Lung microvascular endothelial cell (primary cell): ENCODE measurements at regions not wholly inside any gene's neighbourhood (a gene's known extent, or its start where the extent isn't known, plus 50 kb on each side); places are given as distances from the start of the nearest gene placed in this dataset.

ENCODE experiments used
- DNase-seq, 2 donors: peaks; one replicate each; pipeline versions ENCODE4 v3.0.0 to v3.0.0-alpha.2; 2010; ENCODE audit warnings: low read depth in 2 of 2

DNA sequence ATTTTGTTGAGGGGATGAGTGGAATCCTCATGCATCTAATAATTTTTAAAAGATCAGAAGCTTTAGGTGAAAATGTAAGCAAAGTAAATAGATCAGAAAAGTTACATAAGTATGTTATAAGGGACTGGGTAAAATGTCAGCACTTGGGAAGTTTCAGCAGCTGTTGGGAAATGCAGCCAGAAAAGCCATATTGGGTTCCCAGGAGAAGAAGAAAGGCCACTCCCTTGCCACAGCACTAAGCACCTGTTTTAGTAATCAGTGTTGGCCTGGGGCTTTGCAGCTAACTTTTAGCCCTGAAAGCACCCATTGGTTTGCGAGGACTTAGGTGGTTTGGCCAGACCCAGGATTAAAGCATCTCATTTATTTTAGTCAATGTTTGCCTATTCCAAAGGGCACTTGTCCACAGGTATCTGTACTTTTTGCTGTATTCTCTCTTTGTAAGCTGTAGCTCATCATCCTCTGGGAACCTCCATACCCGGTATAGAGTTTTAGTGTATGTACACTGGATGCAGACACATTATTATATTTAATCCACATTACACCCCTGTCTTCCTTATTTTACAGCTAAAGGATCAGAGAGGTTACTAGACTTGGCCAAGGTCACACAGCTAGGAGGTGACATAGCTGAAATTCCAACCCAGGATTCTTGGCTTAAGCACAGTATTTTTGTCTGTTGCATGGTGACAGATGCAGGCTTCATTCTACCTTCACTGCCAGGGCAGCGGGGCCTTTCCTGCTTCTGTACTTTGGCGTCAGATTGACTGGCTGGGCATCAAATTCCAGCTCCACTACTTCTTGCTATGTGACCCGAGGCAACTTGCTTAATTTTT lies 127.7 kb upstream of the SESN3 start:
- peak in 1 of 2 donors; percentile 76 for DNase-seq

DNA sequence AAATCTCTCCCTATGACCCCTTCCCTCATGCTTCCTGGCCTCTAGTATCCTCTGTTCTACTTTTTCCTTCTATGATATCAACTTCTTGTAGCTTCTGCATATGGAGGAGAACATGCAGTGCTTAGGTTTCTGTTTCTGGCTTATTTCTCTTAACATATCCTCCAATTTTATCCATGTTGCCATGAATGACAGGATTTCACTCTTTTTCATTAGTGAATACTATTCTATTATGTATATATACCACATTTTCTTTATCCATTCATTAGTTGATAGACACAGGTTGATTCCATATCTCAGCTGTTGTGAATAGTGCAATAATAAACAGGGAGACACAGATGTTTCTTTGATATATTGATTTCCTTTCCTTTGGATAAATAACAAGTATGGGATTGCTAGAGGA lies 123.3 kb upstream of the SESN3 start:
- no peak for DNase-seq

DNA sequence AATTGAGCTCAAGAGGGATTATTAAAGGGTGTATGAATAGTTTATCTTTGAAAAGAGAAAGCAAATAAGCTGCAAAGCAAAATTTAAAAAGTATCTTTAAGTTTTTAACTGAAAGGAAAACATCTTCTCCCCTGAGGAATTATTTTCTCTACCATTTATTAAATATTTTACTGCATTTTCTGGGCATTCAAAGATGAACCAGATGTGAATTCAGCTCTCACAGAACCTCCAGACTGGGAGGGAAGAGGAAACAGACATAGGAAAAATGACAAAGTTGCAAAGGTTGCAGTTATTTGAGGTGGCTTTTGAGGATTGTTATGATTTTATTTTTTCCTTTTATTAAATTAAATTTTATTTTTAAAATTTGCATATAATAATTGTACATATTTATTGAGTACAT lies 122.7 kb upstream of the SESN3 start:
- DNase-seq, result no peak

DNA sequence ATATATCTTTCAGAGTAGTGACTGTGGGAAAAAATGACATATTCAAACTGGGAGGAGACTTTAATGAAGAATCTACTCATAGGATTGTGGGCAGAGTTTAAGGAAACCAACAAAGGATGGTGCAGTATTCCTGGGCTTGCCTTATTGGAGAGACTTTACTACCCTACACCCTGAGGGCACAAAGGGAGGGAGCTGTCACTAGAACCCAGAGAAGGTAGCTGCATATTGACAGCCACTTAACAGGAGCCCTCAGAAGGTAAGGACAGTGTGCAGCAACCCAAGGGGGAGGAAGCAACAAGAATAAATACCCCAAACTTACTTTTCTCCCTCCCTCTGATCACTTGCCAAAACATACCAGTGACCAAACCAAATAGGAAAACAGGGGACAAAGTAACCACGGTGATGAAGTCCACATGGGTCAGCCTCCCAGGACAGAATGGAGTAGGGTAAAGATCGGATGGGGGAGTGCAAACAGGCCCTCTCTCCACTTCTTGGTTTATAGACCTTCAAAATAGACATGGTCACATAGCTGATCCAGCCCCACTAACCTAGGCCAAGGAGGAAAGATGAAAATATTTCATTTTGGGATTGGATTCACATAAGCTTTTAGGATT lies 121.8 kb upstream of the SESN3 start:
- no peak for DNase-seq

DNA sequence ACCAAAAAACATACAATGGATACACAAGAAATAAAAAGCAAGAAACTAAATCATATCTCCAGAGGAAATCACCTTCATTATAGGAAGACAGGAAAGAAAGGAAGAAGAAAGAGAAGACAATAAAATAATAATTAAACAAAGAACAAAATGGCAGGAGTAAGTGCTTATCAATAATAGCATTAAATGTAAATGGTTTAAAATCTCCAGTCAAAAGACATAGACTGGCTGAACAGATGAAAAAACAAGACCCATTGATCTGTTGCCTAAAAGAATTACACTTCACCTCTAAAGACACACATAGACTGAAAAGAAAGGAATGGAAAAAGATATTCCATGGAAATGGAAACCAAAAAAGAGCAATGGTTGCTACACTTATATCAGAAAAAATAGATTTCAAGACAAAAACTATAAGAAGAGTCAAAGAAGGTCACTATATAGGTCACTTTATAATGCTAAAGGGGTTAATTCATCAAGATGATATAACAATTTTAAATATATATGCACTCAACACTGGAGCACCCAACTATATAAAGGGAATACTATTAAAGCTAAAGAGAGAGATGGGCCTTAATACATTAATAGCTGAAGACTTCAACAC lies 118.4 kb upstream of the SESN3 start:
- DNase-seq, result no peak

DNA sequence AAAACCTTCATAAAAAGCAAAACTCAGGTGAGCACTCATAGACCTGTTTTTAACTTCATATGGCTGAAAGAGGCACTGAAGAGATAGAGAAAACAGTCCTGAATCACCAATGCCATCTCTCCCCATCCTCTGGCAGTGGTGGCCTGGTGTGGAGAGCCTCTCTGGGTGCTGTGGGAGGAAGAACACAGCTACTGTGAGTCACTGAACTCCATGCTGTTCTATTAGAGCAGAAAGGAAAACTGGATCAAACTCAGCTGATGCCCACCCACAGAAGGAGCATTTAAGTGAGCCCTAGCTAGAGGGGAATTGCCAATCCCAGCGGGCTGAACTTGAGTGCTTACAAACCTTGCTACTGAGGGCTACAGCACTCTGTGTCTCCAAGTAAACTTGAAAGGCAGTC lies 115.3 kb upstream of the SESN3 start:
- no peak for DNase-seq

DNA sequence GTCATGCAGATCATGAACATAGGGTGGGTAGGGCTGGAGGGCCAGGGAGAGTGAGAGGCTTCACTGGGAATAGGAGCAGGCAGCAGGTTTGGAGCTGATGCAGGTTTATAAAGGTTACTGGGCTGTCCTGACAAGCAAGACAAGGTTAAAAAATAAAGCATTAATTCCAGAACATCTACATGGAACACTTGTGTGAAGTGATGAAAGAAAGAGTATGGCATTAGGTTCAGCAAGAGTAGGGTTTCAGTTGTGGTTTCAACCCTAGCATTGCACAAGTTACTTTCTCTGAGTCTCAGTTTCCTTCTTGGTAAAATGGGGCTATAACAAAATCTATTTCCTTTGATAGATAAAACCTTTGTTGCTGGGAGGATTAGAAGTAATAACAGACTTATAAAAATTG lies 114.6 kb upstream of the SESN3 start:
- no peak for DNase-seq

DNA sequence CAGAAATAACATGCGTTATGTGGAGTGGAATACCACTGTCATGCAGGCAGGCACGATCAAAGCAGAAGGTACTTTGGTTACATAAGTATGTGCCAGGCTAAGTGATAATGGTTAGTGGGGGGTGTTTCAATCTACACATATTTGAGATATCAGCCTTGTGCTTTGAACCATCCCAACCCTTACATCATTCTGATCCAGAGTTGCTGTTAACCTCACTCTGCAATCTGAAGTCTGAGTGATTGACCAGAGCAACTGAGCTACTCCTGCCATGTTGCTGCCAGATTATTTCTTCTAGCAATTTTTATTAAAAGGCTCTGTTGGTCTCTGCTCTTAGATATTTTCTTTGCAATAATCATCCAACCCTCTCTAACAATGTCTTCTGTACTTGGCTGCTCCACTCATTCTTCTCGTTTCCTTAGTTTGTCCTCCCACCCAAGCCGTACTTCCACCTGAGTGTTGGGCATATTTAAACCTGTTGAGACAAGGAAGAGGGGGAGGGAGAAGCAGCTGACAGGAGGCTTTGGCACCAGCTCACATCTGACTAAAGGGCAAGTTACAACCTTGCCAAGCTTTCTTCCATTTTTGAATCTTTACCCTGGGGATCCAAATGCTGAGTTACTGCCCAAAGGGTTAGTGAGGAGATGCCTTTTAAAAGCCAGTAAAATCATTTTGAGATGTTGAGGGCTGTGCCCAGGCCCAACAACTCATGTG lies 114.1 kb upstream of the SESN3 start:
- DNase-seq, result no peak

DNA sequence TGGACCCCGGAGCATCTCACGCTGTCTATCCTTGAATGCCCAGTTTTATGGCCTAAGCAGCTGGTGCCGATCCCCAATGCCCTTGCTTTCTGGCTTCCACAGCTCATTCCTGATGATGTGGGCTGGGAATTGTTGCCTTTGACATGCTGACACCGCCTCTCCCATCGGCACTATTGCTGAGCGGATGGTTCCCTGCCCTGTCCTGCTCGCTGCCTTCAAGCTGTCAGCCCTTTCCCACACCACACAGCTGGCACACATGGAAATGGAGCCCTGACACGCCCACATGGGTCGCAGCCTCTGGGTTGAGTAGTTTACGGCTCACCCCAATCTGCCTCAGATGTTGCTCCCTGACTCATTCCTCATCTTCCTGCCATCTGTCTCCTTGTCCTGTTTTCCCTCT lies 110.2 kb upstream of the SESN3 start:
- DNase-seq, result peak; percentile 23 to 32

DNA sequence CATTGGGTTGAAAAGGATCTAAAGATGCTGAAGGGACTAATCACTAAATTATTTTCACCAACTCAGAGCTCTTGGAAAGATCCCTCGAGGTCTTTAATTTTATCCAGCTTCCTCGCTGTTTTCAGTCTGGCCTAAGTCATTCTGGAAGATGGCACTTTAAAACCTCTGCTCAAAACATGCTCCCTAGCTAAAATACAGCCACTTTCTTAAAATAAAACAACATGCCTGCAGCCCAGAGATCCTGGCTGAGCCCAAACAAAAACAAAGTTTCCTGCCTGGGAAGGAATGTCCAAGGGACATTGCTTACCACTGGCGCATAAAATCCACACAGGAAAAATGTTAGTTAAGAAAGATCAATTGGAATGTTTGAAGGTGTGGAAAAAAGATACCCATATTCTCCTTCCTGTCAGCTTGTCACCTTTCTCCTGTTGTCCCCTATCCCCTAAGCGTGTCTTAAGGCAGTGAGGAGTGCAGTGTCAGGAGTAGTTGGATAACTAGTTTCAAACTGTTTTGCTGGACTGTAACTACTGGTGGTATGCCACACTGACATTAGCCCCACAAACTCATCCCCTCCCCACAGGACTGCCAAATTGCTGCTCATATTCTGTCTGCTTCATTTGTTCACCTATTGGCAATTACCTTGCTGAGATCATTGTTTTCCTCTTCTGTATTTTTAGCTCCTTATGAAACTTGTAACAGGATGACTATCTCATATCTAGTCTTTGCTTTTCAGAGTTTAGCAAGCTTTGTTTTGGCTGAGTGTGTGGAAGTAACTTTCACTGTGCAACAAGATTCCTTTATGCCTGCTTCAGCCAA lies 108.3 kb upstream of the SESN3 start:
- peak in 1 of 2 donors; percentile 3 for DNase-seq

DNA sequence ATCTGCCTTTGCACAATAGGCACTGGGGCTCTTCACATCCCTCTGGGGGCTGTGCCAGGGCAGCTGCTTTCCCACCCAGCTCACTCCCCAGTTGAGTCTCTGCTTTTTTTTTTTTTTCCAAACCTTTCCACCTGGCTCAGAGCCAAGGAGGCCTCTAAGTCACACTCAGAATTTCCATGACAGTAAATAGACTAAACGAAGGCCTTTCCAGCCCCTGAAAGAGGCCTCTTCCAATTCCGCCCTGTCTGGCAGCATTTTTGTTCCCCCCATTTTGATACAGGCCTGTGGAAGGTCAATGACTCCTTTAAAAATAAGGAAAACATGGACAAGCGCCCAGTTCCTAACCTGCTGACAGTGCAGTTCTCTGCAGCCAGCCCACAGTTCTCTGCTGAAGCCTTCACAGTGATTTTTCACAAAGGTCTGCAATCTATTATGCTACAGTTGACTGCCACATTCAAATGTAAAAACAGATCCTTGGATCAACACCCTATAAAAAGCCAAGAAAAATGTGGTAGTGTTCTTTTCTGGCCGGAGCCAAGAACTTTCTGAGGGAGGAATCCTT lies 107.5 kb upstream of the SESN3 start:
- peak; percentile 33 to 98 for DNase-seq

DNA sequence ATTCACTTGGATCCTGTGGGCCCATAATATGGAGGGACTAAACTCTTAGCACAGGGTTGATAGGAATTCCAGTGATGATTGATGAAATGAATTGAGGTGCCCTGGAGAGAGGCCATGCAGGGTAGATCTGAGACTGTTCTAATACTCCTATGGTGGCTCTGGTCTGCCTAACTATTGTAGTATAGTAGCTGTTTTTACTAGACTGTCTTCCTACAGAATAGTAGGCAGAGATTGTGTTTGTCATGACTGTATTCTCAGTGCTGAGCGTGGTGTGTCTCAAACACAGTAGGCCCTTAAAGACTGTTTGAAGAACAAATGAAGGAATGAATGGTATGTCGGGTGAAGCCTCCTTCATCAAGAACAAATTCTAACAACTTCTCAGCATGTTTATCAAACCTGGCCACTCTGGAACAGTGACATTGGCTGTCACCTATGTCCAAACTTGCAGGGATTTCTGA lies 107.0 kb upstream of the SESN3 start:
- DNase-seq, result no peak

DNA sequence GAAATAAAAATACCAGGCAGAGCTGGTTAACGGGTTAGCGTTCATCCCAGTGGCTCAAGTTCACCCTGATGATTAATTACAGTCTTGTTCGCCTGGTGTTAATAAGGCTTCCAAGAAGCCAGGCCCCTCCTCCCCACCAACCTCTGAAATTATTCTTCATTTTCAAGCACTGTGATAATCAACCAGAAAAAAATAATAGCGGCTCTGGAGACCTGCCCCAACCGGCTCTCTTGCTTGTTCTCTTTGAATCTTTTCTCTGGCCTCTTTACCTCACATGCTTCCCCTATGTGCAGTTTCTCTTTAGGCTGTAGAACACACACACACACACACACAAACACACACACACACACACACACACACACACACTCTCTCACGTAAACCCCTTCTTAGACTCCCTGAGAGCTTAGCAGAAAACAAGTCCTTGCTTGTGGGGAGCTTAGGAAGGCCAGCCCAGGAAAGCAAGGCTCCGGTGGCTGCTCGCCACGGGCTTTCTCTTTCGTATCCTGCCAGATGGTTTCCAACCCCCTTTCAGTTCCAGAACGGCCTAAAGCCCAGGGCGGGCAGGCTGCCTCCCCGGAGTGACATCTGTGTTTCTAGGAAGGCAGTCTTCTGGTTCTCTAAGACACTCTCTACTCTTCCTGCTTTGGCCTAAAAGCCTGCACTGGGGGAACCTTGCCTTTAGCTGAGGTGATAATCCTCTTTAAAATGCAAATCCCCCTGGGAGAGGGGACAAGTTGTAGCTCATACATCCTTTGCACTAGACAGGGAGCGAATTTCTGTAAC lies 106.4 kb upstream of the SESN3 start:
- peak; percentile 65 to 69 for DNase-seq

DNA sequence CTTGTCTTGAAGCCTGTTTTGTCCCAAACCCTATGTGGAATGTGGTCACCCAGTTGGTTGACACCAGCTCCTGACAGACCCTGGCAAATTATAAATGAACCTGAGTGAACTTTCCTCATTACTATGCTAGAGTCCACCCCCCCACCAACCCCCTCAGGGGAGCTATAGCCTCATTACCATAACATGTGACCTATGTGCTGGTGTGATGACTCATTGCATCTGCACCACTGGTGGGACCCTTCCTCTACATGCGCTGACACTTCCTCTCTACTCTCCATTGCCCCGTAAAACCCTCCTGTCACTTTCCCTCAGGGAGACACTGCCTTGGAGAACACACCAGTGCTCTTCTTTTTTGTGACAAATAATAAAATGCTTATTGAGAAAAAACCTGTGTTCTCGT lies 105.0 kb upstream of the SESN3 start:
- DNase-seq, result peak in 1 of 2 donors; percentile 7

DNA sequence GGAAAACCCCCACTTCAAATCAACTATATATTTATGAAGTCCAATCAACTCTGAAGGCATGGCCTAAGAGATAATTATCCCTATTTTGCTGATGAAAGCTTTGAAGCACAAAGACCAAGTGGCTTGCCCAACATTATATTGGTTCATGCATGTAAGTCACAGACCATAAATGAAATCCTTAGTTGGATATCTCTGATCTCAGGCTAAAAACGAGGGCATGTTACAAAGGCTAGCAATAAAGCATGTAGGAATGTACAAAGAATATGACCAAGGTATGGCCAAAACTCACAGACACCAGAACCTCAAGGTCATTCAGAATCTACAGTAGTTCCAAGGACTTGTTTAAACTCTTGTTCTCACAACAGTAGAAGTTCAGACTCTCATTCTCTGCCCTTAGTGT lies 100.2 kb upstream of the SESN3 start:
- DNase-seq, result no peak

DNA sequence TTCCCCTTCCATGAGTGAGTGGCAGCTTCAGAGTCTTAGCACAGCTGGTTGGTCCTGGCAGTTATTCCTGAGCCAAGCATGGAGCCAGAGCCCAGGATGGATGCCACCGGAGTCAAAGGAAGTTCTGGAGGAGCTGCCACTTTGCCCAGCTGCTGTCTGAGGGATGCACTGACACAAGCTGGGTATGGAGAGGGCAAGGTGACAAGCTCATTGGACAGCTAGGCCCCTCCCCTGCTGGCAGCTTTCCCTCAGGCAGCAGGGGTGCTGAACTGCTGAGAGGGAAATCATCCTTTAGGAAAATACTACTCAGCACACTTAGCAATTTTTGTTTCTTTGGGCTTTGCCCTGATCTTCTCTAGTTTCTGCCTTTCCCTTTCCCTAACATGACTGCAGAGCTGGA lies 99.3 kb upstream of the SESN3 start:
- DNase-seq, result no peak

DNA sequence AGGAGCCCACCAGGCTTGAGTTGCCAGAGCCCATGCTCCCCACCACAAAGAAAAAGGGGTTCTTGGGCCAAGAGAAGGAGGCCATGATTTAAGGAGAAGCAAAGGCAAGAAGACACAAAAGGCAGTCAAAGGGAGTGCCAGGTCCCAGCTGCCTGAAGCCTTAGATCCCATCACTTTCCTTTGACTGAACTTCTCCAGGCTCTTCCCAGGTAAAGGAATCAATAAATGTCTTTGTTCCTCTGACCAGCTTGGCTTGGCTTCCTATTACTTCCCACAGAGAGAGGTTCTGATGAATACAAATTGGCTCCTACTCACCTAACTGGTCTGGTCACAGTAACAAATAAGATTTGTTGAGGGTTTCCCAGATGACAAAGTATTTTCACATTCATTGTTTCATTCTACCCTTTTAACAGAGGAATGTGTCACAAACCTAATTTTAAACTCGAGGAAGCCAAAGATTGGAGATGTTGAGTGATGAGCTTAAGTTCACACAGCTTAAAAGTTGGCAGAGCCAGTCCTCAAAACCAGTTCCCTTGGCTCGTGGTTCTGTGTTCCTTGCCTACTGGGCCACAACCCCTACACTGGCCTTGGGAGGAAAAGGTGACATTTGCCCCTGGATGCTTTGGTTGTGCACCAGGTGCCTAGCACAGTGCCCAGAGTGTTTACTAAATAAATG lies 96.4 kb upstream of the SESN3 start:
- DNase-seq, result peak in 1 of 2 donors; percentile 38

DNA sequence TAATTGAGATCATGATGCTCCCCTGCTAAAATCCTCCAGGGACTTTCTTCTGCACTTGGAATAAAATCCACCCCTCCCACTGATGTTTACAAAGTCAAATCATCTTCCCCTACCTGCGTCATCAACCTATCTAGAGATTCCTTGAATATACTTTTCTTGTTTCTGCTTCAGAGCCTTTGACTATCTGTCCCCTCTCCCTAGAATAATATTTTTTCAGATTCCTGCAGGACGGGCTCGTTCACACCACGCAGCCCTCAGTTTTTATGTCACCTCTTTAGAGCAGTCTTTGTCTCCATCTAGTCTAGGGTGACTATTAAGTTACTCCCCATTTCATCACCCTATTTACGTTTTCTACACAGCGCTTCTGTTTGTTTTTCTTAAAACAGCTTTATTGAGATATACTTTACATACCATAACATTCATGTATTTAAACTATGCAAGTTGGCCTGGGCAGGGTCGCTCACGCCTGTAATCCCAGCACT lies 94.8 kb upstream of the SESN3 start:
- no peak for DNase-seq

DNA sequence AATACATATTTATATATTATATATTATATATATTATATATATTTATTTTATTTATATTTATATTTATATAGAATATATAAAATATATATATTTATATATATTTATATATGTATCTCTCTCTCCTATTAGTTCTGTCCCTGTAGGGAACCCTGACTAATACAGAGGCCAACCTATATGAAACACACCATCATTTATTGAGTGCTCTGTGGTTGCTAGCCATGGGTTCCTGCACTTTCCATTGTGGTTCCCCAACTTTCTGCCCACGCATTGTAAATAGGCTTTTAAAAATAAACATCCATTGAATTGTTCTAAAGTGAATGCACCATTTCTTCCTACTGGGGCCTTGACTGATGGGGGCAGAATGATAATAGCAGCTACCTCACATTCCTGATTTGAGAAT lies 93.8 kb upstream of the SESN3 start:
- no peak for DNase-seq
